OCI-LY3 (cell line): ENCODE measurements at regions not wholly inside any gene's neighbourhood (a gene's known extent, or its start where the extent isn't known, plus 50 kb on each side); places are given as distances from the start of the nearest gene placed in this dataset.

Experiments
- H2AFZ ChIP-seq: fragments of 200-600, 300-600 bp; shearing (Covaris generic); 2 replicates; pipeline ENCODE4 v1.6.0; 2014; ENCODE audit warnings: antibody characterized with exemption, low read depth, low read length
- H3K27ac ChIP-seq: fragments of 200-600, 300-600 bp; sonication (generic); 2 replicates; pipeline ENCODE4 v1.5.1; 2014; ENCODE audit warnings: mild to moderate bottlenecking, low read length, moderate library complexity, mixed read lengths
- H3K27me3 ChIP-seq: fragments of 200-600, 300-600 bp; sonication (generic); 2 replicates; pipeline ENCODE4 v1.6.1; 2014; ENCODE audit warnings: low read depth, low read length, mixed read lengths
- H3K36me3 ChIP-seq: fragments of 200-600, 300-600 bp; sonication (generic); replicated peaks from 2 replicates; pipeline ENCODE3; 2014; ENCODE audit warnings: low read depth, low read length, mixed read lengths
- H3K4me1 ChIP-seq: fragments of 300-600, 200-600 bp; sonication (generic); 2 replicates; pipeline ENCODE4 v1.6.1; 2014; ENCODE audit warnings: low read length, mixed read lengths
- H3K4me2 ChIP-seq: fragments of 200-600, 300-600 bp; sonication (generic); 2 replicates; pipeline ENCODE4 v1.6.1; 2014; ENCODE audit warnings: low read length, mixed read lengths
- H3K4me3 ChIP-seq: fragments of 300-600, 200-600 bp; sonication (generic); 2 replicates; pipeline ENCODE4 v1.5.1; 2014; ENCODE audit warnings: antibody characterized with exemption, mild to moderate bottlenecking, low read length, moderate library complexity
- H3K79me2 ChIP-seq: fragments of 300-600, 200-600 bp; shearing (Covaris generic); 2 replicates; pipeline ENCODE4 v1.6.1; 2014; ENCODE audit warnings: mild to moderate bottlenecking, low read length, mixed read lengths
- H3K9ac ChIP-seq: fragments of 300-600, 200-600 bp; shearing (Covaris generic); 2 replicates; pipeline ENCODE4 v1.6.0; 2014; ENCODE audit warnings: mild to moderate bottlenecking, low read length, moderate library complexity
- H3K9me3 ChIP-seq: fragments of 200-600, 300-600 bp; shearing (Covaris generic); 2 replicates; pipeline ENCODE4 v1.6.1; 2014; ENCODE audit warnings: low read length, mixed read lengths; ENCODE audit not compliant: insufficient read depth
- H4K20me1 ChIP-seq: fragments of 200-600, 300-600 bp; sonication (generic); 2 replicates; pipeline ENCODE4 v1.6.1; 2016; ENCODE audit warnings: low read length, mixed read lengths; ENCODE audit not compliant: insufficient read depth
- CTCF ChIP-seq: fragments of 200-600, 300-600 bp; sonication (generic); IDR thresholded peaks from 2 replicates; pipeline ENCODE4 v1.5.1; 2014; ENCODE audit warnings: antibody characterized with exemption, low read length, low read depth
- EZH2phosphoT487 ChIP-seq: fragments of 200-600 bp; shearing (Covaris generic); IDR thresholded peaks from 2 replicates; pipeline ENCODE4 v1.6.1; 2018; ENCODE audit warnings: antibody characterized with exemption, mixed run types, low read depth

GRCh38 chr14:71600309-71600708, 331.9 kb upstream of the RGS6 start:
- H3K4me1 ChIP-seq = peaks cover 21% of the 10 kb centered on the region
- H3K79me2 ChIP-seq = peaks cover 25% of the 10 kb centered on the region; the same call in 1 of the 2 replicates
- peaks cover 20% of the 10 kb centered on the region for H3K36me3 ChIP-seq
- no peaks in the 10 kb centered on the region for H3K27me3 ChIP-seq
- no peak overlapping the region for H2AFZ ChIP-seq
- H3K4me2 ChIP-seq = no peak overlapping the region
- no peaks in the 10 kb centered on the region for H4K20me1 ChIP-seq
- TF ChIP-seq CTCF = no peak
- TF ChIP-seq EZH2phosphoT487 = no peak
- H3K4me3 ChIP-seq = no peak overlapping the region
- H3K27ac ChIP-seq = no peak overlapping the region
- no peak overlapping the region for H3K9ac ChIP-seq
- peaks cover 9% of the 10 kb centered on the region; the same call in 1 of the 2 replicates for H3K9me3 ChIP-seq

GRCh38 chr14:71602524-71602923, 329.7 kb upstream of the RGS6 start:
- H3K4me3 ChIP-seq = no peak overlapping the region
- peaks cover 9% of the 10 kb centered on the region; the same call in 1 of the 2 replicates for H3K9me3 ChIP-seq
- H3K4me1 ChIP-seq = peaks cover 28% of the 10 kb centered on the region
- H3K27ac ChIP-seq = no peak overlapping the region
- H2AFZ ChIP-seq = no peak overlapping the region
- no peak overlapping the region for H3K4me2 ChIP-seq
- no peak for TF ChIP-seq CTCF
- no peak for TF ChIP-seq EZH2phosphoT487
- peaks cover 23% of the 10 kb centered on the region for H3K36me3 ChIP-seq
- H3K27me3 ChIP-seq = no peaks in the 10 kb centered on the region
- H3K79me2 ChIP-seq = peaks cover 39% of the 10 kb centered on the region
- no peaks in the 10 kb centered on the region for H4K20me1 ChIP-seq
- H3K9ac ChIP-seq = no peak overlapping the region

- no peak for TF ChIP-seq CTCF
- no peak for TF ChIP-seq EZH2phosphoT487
- Histone ChIP-seq H3K79me2 (peaks cover 35% of the 10 kb centered on the region), H2AFZ (no peak overlapping the region)
Measured at GRCh38 chr14:71604231-71604630, 328.0 kb upstream of the RGS6 start.

GRCh38 chr14:71606064-71606463, 326.2 kb upstream of the RGS6 start:
- no peak for TF ChIP-seq CTCF
- no peak for TF ChIP-seq EZH2phosphoT487
- H2AFZ ChIP-seq = no peak overlapping the region

More at GRCh38 chr14:71604231-71604630, 328.0 kb upstream of the RGS6 start:
- Histone ChIP-seq H3K36me3 (peaks cover 17% of the 10 kb centered on the region), H3K27me3 (no peaks in the 10 kb centered on the region), H3K4me1 (peaks cover 20% of the 10 kb centered on the region), H3K9ac (no peak overlapping the region), H3K4me3 (no peak overlapping the region), H3K27ac (no peak overlapping the region), H4K20me1 (no peaks in the 10 kb centered on the region), H3K4me2 (no peak overlapping the region), H3K9me3 (peaks cover 9% of the 10 kb centered on the region; the same call in 1 of the 2 replicates)

More at GRCh38 chr14:71606064-71606463, 326.2 kb upstream of the RGS6 start:
- Histone ChIP-seq H3K27ac (no peak overlapping the region), H3K4me1 (peaks cover 20% of the 10 kb centered on the region), H3K4me3 (no peak overlapping the region), H3K36me3 (peaks cover 7% of the 10 kb centered on the region), H3K9me3 (no peaks in the 10 kb centered on the region), H3K9ac (no peak overlapping the region), H3K79me2 (peaks cover 31% of the 10 kb centered on the region), H3K4me2 (no peak overlapping the region), H4K20me1 (no peaks in the 10 kb centered on the region), H3K27me3 (no peaks in the 10 kb centered on the region)
